ENCODE measurements at regions not wholly inside any gene's neighbourhood (a gene's known extent, or its start where the extent isn't known, plus 50 kb on each side); places are given as distances from the start of the nearest gene placed in this dataset.

DNA sequence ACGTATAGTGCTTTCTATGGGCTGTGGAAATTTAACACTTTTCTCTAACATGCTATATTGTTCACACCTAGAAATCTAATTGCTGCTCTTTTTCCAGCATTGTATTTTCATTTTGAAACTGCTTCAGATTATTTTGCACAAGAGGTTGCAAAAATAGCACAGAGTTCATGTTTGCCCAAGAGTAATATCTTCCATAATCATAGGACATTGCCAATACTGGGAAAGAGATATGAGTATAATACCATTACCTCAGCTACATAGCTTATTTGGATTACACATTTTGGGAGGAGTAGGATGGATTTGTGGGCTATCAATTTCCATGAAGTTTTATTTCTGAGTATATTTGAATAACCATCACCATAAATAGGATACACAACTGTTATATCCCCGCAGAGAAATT lies 717.1 kb downstream of the CDH9 start:
- ATAC-seq, result no peak

GRCh38 chr5:26310415-26310814 lies 728.0 kb downstream of the CDH9 start:
- no peak overlapping the region for H3K27ac ChIP-seq
- no peak overlapping the region for H3K4me3 ChIP-seq
- intact Hi-C loops (cut with DNase I), result no loop called here
- ATAC-seq, result no peak
- DNase-seq, result no peak
- H3K27me3 ChIP-seq, result no peaks in the 10 kb centered on the region
- no peaks in the 10 kb centered on the region for H3K36me3 ChIP-seq
- H3K4me1 ChIP-seq, result no peaks in the 10 kb centered on the region
- TF ChIP-seq CTCF (IDR thresholded peaks at IDR 0.05), result no peak
- H3K9me3 ChIP-seq, result no peaks in the 10 kb centered on the region

More for the DNA sequence above, 717.1 kb downstream of the CDH9 start:
- intact Hi-C loops (cut with DNase I), result no loop called here
- H3K4me3 ChIP-seq, result no peak overlapping the region
- no peaks in the 10 kb centered on the region for H3K36me3 ChIP-seq
- no peaks in the 10 kb centered on the region for H3K27me3 ChIP-seq
- H3K9me3 ChIP-seq, result no peaks in the 10 kb centered on the region
- no peak for DNase-seq
- TF ChIP-seq CTCF (IDR thresholded peaks at IDR 0.05), result no peak
- H3K27ac ChIP-seq, result no peak overlapping the region
- no peaks in the 10 kb centered on the region for H3K4me1 ChIP-seq

DNA sequence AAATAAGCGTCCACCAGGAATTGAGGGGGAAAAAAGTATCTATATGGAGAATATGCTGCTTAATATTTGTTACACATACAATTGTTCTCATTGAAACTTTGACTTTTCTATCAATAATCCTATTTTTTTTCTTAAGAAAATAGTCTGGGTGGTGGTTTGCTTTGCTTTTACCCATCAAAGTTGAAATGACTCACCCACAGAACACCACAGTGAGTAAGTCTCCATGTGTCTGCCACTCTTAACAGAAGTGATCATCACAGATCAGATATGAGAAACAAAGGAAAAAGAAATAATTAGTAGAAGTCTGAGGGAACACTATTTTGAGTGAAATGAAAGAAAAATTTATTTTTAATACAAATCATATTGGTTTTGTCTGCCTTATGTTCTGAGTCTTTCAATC lies 742.8 kb downstream of the CDH9 start:
- no peak for DNase-seq
- Histone ChIP-seq H3K4me3 (no peak overlapping the region), H3K9me3 (no peaks in the 10 kb centered on the region), H3K27me3 (no peaks in the 10 kb centered on the region), H3K36me3 (no peaks in the 10 kb centered on the region), H3K27ac (no peak overlapping the region), H3K4me1 (no peaks in the 10 kb centered on the region)
- TF ChIP-seq CTCF (IDR thresholded peaks at IDR 0.05), result no peak
- intact Hi-C loops (cut with DNase I), result no loop called here
- no peak for ATAC-seq

GRCh38 chr5:26282190-26282589 lies 756.2 kb downstream of the CDH9 start:
- Histone ChIP-seq H3K27me3 (no peaks in the 10 kb centered on the region), H3K4me3 (no peak overlapping the region), H3K27ac (no peak overlapping the region), H3K36me3 (no peaks in the 10 kb centered on the region), H3K4me1 (no peaks in the 10 kb centered on the region), H3K9me3 (no peaks in the 10 kb centered on the region)
- DNase-seq (no peak), ATAC-seq (no peak)
- intact Hi-C loops (cut with DNase I), result no loop called here
- no peak for TF ChIP-seq CTCF (IDR thresholded peaks at IDR 0.05)

- H3K27ac ChIP-seq, result no peak overlapping the region
- no peak for ATAC-seq
- H3K36me3 ChIP-seq, result no peaks in the 10 kb centered on the region
- H3K9me3 ChIP-seq, result no peaks in the 10 kb centered on the region
- no peaks in the 10 kb centered on the region for H3K4me1 ChIP-seq
- TF ChIP-seq CTCF (IDR thresholded peaks at IDR 0.05), result no peak
- H3K4me3 ChIP-seq, result no peak overlapping the region
- no peaks in the 10 kb centered on the region for H3K27me3 ChIP-seq
- no peak for DNase-seq
- intact Hi-C loops (cut with DNase I), result no loop called here
Measured at GRCh38 chr5:26278078-26278477, 760.3 kb downstream of the CDH9 start.

GRCh38 chr5:26259081-26259480 lies 779.3 kb downstream of the CDH9 start:
- H3K9me3 ChIP-seq, result no peaks in the 10 kb centered on the region
- no peaks in the 10 kb centered on the region for H3K27me3 ChIP-seq
- H3K27ac ChIP-seq, result no peak overlapping the region
- H3K36me3 ChIP-seq, result no peaks in the 10 kb centered on the region
- ATAC-seq, result no peak
- no peak overlapping the region for H3K4me3 ChIP-seq
- no peak for TF ChIP-seq CTCF (IDR thresholded peaks at IDR 0.05)
- intact Hi-C loops (cut with DNase I), result no loop called here
- no peaks in the 10 kb centered on the region for H3K4me1 ChIP-seq
- DNase-seq, result no peak
